Tibial artery (tissue), 4 donors: ENCODE measurements at regions not wholly inside any gene's neighbourhood (a gene's known extent, or its start where the extent isn't known, plus 50 kb on each side); places are given as distances from the start of the nearest gene placed in this dataset.

Experiments
- DNase-seq, 2 donors: peaks; one replicate each; pipeline ENCODE4 v3.0.0-alpha.2; 2019
- H3K27ac ChIP-seq, 2 donors: fragments of 200-600 bp; sonication (generic) in 1 of 2; 1 replicate in 1 of 2; 2 replicates in 1 of 2; pipeline ENCODE4 v1.5.1; 2018 to 2019; ENCODE audit warnings: mild to moderate bottlenecking in 1 of 2
- H3K27me3 ChIP-seq, 2 donors: fragments of 200-600 bp; sonication (generic) in 1 of 2; one replicate each; pipeline versions ENCODE4 v1.5.1 to v1.6.0; 2016 to 2019
- H3K36me3 ChIP-seq, 3 donors: fragments of 200-600 bp; sonication (generic) in 2 of 3; one replicate each; pipeline ENCODE4 v1.5.1; 2016 to 2019; ENCODE audit warnings: mild to moderate bottlenecking in 2 of 3
- H3K4me1 ChIP-seq, 4 donors: fragments of 200-600 bp; sonication (generic) in 2 of 4; 1 replicate in 3 of 4; 2 replicates in 1 of 4; pipeline ENCODE4 v1.5.1; 2016 to 2019
- H3K4me3 ChIP-seq, 2 donors: fragments of 200-600 bp; sonication (generic) in 1 of 2; 1 replicate in 1 of 2; 2 replicates in 1 of 2; pipeline ENCODE4 v1.5.1; 2018 to 2019; ENCODE audit warnings: mild to moderate bottlenecking in 2 of 2
- H3K9me3 ChIP-seq, 3 donors: fragments of 200-600 bp; sonication (generic) in 1 of 3; one replicate each; pipeline ENCODE4 v1.5.1; 2016 to 2019
- CTCF ChIP-seq, 2 experiments: fragments of 200-600 bp in 1 of 2; fragments of 450-650 bp in 1 of 2; IDR thresholded peaks; one replicate each; pipeline ENCODE4 v1.5.1; 2017 to 2019; ENCODE audit warnings: antibody characterized with exemption in 2 of 2, mild to moderate bottlenecking in 1 of 2, moderate library complexity in 1 of 2
- intact Hi-C: fragments of 100-400 bp; cut with DNase I; formaldehyde crosslinking; loops from one replicate; pipeline ENCODE4 v1.15.0; 2023; ENCODE audit warnings: low total_unique reads

- Histone ChIP-seq H3K4me1 (no peaks in the 10 kb centered on the region), H3K36me3 (no peaks in the 10 kb centered on the region), H3K27ac (no peak overlapping the region), H3K9me3 (no peaks in the 10 kb centered on the region), H3K27me3 (no peaks in the 10 kb centered on the region), H3K4me3 (no peak overlapping the region)
- no peak for DNase-seq
- no peak for TF ChIP-seq CTCF (IDR thresholded peaks at IDR 0.05)
- intact Hi-C loops = no loop called here
Observed at GRCh38 chr6:43877036-43877435, 107.0 kb downstream of the VEGFA start.

GRCh38 chr6:43876602-43877001, 106.6 kb downstream of the VEGFA start:
- no peak for DNase-seq

GRCh38 chr6:43875849-43876572, 106.0 kb downstream of the VEGFA start:
- intact Hi-C loops = no loop called here
- H3K27ac ChIP-seq = no peak overlapping the region
- no peak for DNase-seq
- no peaks in the 10 kb centered on the region for H3K27me3 ChIP-seq
- H3K4me3 ChIP-seq = no peak overlapping the region
- H3K9me3 ChIP-seq = no peaks in the 10 kb centered on the region
- H3K36me3 ChIP-seq = no peaks in the 10 kb centered on the region
- no peaks in the 10 kb centered on the region for H3K4me1 ChIP-seq
- no peak for TF ChIP-seq CTCF (IDR thresholded peaks at IDR 0.05)

More at GRCh38 chr6:43876602-43877001, 106.6 kb downstream of the VEGFA start:
- no peak overlapping the region for H3K27ac ChIP-seq
- H3K9me3 ChIP-seq = no peaks in the 10 kb centered on the region
- no peak overlapping the region for H3K4me3 ChIP-seq
- H3K27me3 ChIP-seq = no peaks in the 10 kb centered on the region
- H3K4me1 ChIP-seq = no peaks in the 10 kb centered on the region
- TF ChIP-seq CTCF (IDR thresholded peaks at IDR 0.05) = no peak
- H3K36me3 ChIP-seq = no peaks in the 10 kb centered on the region
- intact Hi-C loops = no loop called here

- intact Hi-C loops = no loop called here
- no peaks in the 10 kb centered on the region for H3K27me3 ChIP-seq
- no peaks in the 10 kb centered on the region for H3K4me1 ChIP-seq
- H3K9me3 ChIP-seq = no peaks in the 10 kb centered on the region
- no peak for TF ChIP-seq CTCF (IDR thresholded peaks at IDR 0.05)
- H3K4me3 ChIP-seq = no peak overlapping the region
- no peak for DNase-seq
- no peaks in the 10 kb centered on the region for H3K36me3 ChIP-seq
- no peak overlapping the region for H3K27ac ChIP-seq
Observed at GRCh38 chr6:43874814-43875590, 105.0 kb downstream of the VEGFA start.

GRCh38 chr6:43873806-43874714, 104.0 kb downstream of the VEGFA start:
- no peak for TF ChIP-seq CTCF (IDR thresholded peaks at IDR 0.05)
- Histone ChIP-seq H3K4me1 (no peaks in the 10 kb centered on the region), H3K27me3 (peaks cover 0 to 4% of the 10 kb centered on the region in 2 donors), H3K27ac (no peak overlapping the region), H3K9me3 (no peaks in the 10 kb centered on the region), H3K4me3 (no peak overlapping the region), H3K36me3 (no peaks in the 10 kb centered on the region)
- DNase-seq = no peak
- intact Hi-C loops = no loop called here
